Uterus (tissue), 3 donors: ENCODE measurements at regions not wholly inside any gene's neighbourhood (a gene's known extent, or its start where the extent isn't known, plus 50 kb on each side); places are given as distances from the start of the nearest gene placed in this dataset.

ENCODE experiments used
- DNase-seq, 2 donors: peaks; one replicate each; pipeline ENCODE4 v3.0.0-alpha.2; 2019 to 2020
- H3K27ac ChIP-seq, 2 donors: fragments of 200-600 bp; sonication (generic); 1 replicate in 1 of 2; 2 replicates in 1 of 2; pipeline ENCODE4 v1.5.1; 2016 to 2018
- H3K27me3 ChIP-seq, 2 donors: fragments of 200-600 bp; sonication (generic); one replicate each; pipeline ENCODE4 v1.5.1; 2018 to 2019; ENCODE audit warnings: control low read depth in 1 of 2
- H3K36me3 ChIP-seq, 2 donors: fragments of 200-600 bp; sonication (generic); one replicate each; pipeline ENCODE4 v1.5.1; 2019; ENCODE audit warnings: control low read depth in 1 of 2
- H3K4me1 ChIP-seq, 2 donors: fragments of 200-600 bp; sonication (generic); one replicate each; pipeline ENCODE4 v1.5.1; 2018 to 2019; ENCODE audit warnings: control low read depth in 1 of 2
- H3K4me3 ChIP-seq, 2 donors: fragments of 200-600 bp; sonication (generic); 1 replicate in 1 of 2; 2 replicates in 1 of 2; pipeline ENCODE4 v1.5.1; 2018 to 2019; ENCODE audit warnings: mild to moderate bottlenecking in 1 of 2
- H3K9me3 ChIP-seq, 2 donors: fragments of 200-600 bp; sonication (generic); one replicate each; pipeline ENCODE4 v1.5.1; 2019; ENCODE audit warnings: control low read depth in 1 of 2
- POLR2A ChIP-seq, 2 donors: fragments of 450-650 bp; IDR thresholded peaks; one replicate each; pipeline ENCODE4 v1.6.1; 2016; ENCODE audit warnings: antibody characterized with exemption in 2 of 2, mild to moderate bottlenecking in 1 of 2, moderate library complexity in 1 of 2
- intact Hi-C: fragments of 100-400 bp; cut with DNase I; formaldehyde crosslinking; loops from one replicate; pipeline ENCODE4 v1.15.1; 2023; ENCODE audit warnings: low total_unique reads
- TF ChIP-seq, protein P1 (sequence below), 4 experiments: fragments of 200-600 bp in 2 of 4; fragments of 450-650 bp in 2 of 4; sonication (generic) in 2 of 4; IDR thresholded peaks; one replicate each; pipeline ENCODE4 v1.5.1; 2016 to 2019; ENCODE audit warnings: antibody characterized with exemption in 4 of 4, mild to moderate bottlenecking in 2 of 4, moderate library complexity in 1 of 4
- donor health status: DM: yes; HTN: yes; CAD: no.

DNA sequence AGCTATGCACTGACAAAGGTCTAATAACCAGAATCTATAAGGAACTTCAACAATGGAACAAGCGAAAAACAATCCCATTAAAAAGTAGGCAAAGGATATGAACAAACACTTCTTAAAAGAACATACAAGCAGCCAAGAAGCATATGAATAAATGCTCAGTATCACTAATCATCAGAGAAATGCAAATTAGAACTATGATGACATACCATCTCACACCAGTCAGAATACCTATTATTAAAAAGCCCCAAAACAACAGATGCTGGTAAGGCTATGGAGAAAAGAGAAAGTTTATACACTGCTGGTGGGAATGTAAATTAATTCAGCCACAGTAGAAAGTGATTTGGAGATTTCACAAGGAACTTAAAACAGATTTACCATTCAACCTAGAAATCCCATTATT is 211.8 kb downstream of the EDN1 start:
- no peak for DNase-seq
- no peaks in the 10 kb centered on the region for H3K36me3 ChIP-seq
- no peaks in the 10 kb centered on the region for H3K4me1 ChIP-seq
- TF ChIP-seq, protein P1, sequence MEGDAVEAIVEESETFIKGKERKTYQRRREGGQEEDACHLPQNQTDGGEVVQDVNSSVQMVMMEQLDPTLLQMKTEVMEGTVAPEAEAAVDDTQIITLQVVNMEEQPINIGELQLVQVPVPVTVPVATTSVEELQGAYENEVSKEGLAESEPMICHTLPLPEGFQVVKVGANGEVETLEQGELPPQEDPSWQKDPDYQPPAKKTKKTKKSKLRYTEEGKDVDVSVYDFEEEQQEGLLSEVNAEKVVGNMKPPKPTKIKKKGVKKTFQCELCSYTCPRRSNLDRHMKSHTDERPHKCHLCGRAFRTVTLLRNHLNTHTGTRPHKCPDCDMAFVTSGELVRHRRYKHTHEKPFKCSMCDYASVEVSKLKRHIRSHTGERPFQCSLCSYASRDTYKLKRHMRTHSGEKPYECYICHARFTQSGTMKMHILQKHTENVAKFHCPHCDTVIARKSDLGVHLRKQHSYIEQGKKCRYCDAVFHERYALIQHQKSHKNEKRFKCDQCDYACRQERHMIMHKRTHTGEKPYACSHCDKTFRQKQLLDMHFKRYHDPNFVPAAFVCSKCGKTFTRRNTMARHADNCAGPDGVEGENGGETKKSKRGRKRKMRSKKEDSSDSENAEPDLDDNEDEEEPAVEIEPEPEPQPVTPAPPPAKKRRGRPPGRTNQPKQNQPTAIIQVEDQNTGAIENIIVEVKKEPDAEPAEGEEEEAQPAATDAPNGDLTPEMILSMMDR (IDR thresholded peaks at IDR 0.05), result no peak
- no peak for TF ChIP-seq POLR2A (IDR thresholded peaks at IDR 0.05)
- H3K27me3 ChIP-seq, result no peaks in the 10 kb centered on the region
- H3K4me3 ChIP-seq, result no peak overlapping the region
- intact Hi-C loops, result no loop called here
- H3K9me3 ChIP-seq, result no peaks in the 10 kb centered on the region
- H3K27ac ChIP-seq, result no peak overlapping the region

DNA sequence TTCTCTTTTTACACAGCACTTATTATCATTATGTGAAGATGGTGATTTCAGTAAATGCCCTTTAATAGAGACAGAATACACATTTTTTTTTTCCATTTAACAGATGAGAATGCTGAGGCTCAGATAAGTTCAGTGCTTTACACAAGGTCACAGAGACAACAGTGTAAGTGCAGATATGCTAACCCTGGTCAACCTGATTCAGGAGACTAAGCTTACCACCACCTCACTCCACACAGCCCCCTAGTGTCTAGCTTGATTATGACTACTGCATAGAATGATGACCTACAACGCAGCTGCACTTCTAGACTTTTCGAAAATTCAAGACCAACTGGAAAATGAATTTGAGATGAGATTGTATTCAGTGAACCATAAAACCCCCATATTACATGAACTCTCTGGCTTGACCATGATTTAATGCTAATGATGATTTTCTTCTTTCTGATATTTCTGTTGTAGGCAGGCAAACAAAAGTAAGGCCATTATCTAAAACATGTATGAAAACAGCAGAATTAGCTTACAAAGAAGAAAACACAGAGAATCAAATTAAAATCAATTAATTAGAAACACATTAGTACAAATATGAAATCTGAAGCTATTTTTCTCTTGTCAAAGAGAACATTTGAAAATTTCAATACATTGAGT is 212.1 kb upstream of the PHACTR1 start:
- Histone ChIP-seq H3K27me3 (no peaks in the 10 kb centered on the region), H3K27ac (no peak overlapping the region), H3K9me3 (no peaks in the 10 kb centered on the region), H3K36me3 (no peaks in the 10 kb centered on the region), H3K4me1 (no peaks in the 10 kb centered on the region), H3K4me3 (no peak overlapping the region)
- intact Hi-C loops, result no loop called here
- TF ChIP-seq, protein P1 (IDR thresholded peaks at IDR 0.05), result no peak
- TF ChIP-seq POLR2A (IDR thresholded peaks at IDR 0.05), result no peak
- no peak for DNase-seq

DNA sequence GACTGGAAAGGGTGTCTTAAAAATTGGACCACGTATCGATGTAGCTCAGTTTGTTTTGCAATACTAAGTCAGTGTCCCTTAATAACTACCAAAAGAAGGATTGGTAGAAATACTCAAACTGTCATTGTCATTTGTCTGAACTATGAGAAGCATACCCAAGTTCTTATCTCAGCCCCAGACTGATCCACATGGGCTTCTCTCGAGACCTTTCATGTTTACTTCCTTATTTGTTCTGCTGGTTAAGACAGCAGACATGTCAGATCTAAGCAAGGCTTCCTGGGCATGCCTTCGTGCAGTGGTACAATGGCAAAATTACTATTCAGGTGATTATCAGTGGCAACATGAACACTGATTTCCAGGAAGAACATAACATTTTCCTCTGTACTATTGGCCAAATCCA is 211.1 kb upstream of the PHACTR1 start:
- H3K27ac ChIP-seq, result no peak overlapping the region
- intact Hi-C loops, result no loop called here
- TF ChIP-seq POLR2A (IDR thresholded peaks at IDR 0.05), result no peak
- TF ChIP-seq, protein P1 (IDR thresholded peaks at IDR 0.05), result no peak
- no peaks in the 10 kb centered on the region for H3K9me3 ChIP-seq
- no peak for DNase-seq
- H3K27me3 ChIP-seq, result no peaks in the 10 kb centered on the region
- H3K4me3 ChIP-seq, result no peak overlapping the region
- no peaks in the 10 kb centered on the region for H3K4me1 ChIP-seq
- no peaks in the 10 kb centered on the region for H3K36me3 ChIP-seq

DNA sequence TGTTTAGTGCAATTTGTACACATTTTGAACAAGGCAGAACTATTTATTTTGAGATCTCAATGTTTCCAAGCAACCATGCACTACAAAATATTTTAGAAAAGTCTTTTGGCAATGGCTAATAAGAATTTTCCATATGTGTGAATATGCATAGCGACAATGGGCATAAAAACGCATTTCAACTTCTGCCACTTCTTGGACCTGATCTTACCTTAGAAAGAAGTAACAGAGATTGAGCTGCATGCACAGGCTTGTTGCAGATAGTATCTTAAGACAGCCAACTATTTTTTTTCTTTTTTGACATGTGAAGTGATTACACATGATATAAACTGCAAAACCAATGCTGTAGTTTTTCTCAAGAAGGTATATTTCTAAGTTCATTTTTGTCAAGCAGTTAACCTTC is 210.4 kb upstream of the PHACTR1 start:
- Histone ChIP-seq H3K27me3 (no peaks in the 10 kb centered on the region), H3K9me3 (no peaks in the 10 kb centered on the region), H3K4me3 (no peak overlapping the region), H3K36me3 (no peaks in the 10 kb centered on the region), H3K4me1 (no peaks in the 10 kb centered on the region), H3K27ac (no peak overlapping the region)
- intact Hi-C loops, result no loop called here
- no peak for TF ChIP-seq POLR2A (IDR thresholded peaks at IDR 0.05)
- TF ChIP-seq, protein P1 (IDR thresholded peaks at IDR 0.05), result no peak
- DNase-seq, result no peak

DNA sequence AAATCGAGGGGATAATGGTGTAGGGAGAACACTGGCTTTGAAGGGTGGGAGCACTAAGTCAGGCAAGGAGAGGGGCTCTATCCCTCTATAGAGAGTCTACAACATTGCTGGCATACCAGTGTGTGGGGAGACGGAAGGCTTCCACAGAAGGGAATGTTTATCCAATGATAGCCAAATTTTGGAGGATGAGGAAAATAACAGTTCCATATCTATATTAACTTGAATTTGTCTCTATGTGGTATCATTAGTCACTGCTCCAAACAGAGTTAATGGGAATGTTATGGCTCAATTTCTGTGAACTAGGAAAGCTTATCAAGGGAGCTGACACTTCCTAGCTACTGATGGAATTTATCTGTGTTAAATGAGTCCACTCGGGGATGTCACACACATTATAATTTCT is 208.9 kb upstream of the PHACTR1 start:
- H3K36me3 ChIP-seq, result no peaks in the 10 kb centered on the region
- DNase-seq, result no peak
- intact Hi-C loops, result no loop called here
- no peaks in the 10 kb centered on the region for H3K9me3 ChIP-seq
- TF ChIP-seq, protein P1 (IDR thresholded peaks at IDR 0.05), result no peak
- no peak for TF ChIP-seq POLR2A (IDR thresholded peaks at IDR 0.05)
- H3K27me3 ChIP-seq, result no peaks in the 10 kb centered on the region
- no peak overlapping the region for H3K27ac ChIP-seq
- H3K4me3 ChIP-seq, result no peak overlapping the region
- H3K4me1 ChIP-seq, result no peaks in the 10 kb centered on the region
